ENCODE measurements at regions not wholly inside any gene's neighbourhood (a gene's known extent, or its start where the extent isn't known, plus 50 kb on each side); places are given as distances from the start of the nearest gene placed in this dataset.
"Not testable (repeated sequence)": the region's sequence is repeated elsewhere in the genome, so short reads cannot be mapped to it uniquely, and the experiment has no call there.

DNA sequence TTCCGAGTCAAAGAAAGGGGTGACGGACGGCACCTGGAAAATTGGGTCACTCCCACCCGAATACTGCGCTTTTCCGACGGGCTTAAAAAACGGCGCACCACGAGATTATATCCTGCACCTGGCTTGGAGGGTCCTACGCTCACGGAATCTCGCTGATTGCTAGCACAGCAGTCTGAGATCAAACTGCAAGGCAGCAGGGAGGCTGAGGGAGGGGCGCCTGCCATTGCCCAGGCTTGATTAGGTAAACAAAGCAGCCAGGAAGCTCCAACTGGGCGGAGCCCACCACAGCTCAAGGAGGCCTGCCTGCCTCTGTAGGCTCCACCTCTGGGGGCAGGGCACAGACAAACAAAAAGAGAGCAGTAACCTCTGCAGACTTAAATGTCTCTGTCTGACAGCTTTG lies 663.1 kb downstream of the CPS1 start:
- TF ChIP-seq, protein P1, sequence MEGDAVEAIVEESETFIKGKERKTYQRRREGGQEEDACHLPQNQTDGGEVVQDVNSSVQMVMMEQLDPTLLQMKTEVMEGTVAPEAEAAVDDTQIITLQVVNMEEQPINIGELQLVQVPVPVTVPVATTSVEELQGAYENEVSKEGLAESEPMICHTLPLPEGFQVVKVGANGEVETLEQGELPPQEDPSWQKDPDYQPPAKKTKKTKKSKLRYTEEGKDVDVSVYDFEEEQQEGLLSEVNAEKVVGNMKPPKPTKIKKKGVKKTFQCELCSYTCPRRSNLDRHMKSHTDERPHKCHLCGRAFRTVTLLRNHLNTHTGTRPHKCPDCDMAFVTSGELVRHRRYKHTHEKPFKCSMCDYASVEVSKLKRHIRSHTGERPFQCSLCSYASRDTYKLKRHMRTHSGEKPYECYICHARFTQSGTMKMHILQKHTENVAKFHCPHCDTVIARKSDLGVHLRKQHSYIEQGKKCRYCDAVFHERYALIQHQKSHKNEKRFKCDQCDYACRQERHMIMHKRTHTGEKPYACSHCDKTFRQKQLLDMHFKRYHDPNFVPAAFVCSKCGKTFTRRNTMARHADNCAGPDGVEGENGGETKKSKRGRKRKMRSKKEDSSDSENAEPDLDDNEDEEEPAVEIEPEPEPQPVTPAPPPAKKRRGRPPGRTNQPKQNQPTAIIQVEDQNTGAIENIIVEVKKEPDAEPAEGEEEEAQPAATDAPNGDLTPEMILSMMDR (IDR thresholded peaks at IDR 0.05 in 2 of 3, conservative IDR thresholded peaks at IDR 0.05 in 1 of 3; ENCODE audit: borderline replicate concordance in 1 of 3, insufficient read depth in 1 of 3, low read depth in 2 of 3, low read length in 2 of 3), result not testable (repeated sequence)
- not testable (repeated sequence) for TF ChIP-seq CEBPB (IDR thresholded peaks at IDR 0.05; ENCODE audit: low read depth); POLR2A (IDR thresholded peaks at IDR 0.05; ENCODE audit: borderline replicate concordance, extremely low read depth, insufficient read depth, insufficient read length); EZH2 (IDR thresholded peaks at IDR 0.05); JUND (IDR thresholded peaks at IDR 0.05); ZNF274 (IDR thresholded peaks at IDR 0.05; ENCODE audit: low read depth, low read length); EGR1 (IDR thresholded peaks at IDR 0.05; ENCODE audit: low read depth); FOSL1 (IDR thresholded peaks at IDR 0.05; ENCODE audit: low read depth); SP1 (IDR thresholded peaks at IDR 0.05; ENCODE audit: low read depth)
- TF ChIP-seq, protein P2, sequence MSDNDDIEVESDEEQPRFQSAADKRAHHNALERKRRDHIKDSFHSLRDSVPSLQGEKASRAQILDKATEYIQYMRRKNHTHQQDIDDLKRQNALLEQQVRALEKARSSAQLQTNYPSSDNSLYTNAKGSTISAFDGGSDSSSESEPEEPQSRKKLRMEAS (IDR thresholded peaks at IDR 0.05), result not testable (repeated sequence)
- TF ChIP-seq, protein P3, sequence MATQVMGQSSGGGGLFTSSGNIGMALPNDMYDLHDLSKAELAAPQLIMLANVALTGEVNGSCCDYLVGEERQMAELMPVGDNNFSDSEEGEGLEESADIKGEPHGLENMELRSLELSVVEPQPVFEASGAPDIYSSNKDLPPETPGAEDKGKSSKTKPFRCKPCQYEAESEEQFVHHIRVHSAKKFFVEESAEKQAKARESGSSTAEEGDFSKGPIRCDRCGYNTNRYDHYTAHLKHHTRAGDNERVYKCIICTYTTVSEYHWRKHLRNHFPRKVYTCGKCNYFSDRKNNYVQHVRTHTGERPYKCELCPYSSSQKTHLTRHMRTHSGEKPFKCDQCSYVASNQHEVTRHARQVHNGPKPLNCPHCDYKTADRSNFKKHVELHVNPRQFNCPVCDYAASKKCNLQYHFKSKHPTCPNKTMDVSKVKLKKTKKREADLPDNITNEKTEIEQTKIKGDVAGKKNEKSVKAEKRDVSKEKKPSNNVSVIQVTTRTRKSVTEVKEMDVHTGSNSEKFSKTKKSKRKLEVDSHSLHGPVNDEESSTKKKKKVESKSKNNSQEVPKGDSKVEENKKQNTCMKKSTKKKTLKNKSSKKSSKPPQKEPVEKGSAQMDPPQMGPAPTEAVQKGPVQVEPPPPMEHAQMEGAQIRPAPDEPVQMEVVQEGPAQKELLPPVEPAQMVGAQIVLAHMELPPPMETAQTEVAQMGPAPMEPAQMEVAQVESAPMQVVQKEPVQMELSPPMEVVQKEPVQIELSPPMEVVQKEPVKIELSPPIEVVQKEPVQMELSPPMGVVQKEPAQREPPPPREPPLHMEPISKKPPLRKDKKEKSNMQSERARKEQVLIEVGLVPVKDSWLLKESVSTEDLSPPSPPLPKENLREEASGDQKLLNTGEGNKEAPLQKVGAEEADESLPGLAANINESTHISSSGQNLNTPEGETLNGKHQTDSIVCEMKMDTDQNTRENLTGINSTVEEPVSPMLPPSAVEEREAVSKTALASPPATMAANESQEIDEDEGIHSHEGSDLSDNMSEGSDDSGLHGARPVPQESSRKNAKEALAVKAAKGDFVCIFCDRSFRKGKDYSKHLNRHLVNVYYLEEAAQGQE (IDR thresholded peaks at IDR 0.05; ENCODE audit: low read depth), result not testable (repeated sequence)
- TF ChIP-seq, protein P4, sequence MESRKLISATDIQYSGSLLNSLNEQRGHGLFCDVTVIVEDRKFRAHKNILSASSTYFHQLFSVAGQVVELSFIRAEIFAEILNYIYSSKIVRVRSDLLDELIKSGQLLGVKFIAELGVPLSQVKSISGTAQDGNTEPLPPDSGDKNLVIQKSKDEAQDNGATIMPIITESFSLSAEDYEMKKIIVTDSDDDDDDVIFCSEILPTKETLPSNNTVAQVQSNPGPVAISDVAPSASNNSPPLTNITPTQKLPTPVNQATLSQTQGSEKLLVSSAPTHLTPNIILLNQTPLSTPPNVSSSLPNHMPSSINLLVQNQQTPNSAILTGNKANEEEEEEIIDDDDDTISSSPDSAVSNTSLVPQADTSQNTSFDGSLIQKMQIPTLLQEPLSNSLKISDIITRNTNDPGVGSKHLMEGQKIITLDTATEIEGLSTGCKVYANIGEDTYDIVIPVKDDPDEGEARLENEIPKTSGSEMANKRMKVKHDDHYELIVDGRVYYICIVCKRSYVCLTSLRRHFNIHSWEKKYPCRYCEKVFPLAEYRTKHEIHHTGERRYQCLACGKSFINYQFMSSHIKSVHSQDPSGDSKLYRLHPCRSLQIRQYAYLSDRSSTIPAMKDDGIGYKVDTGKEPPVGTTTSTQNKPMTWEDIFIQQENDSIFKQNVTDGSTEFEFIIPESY (IDR thresholded peaks at IDR 0.05; ENCODE audit: extremely low read depth, insufficient replicate concordance, low read length), result not testable (repeated sequence)

All from HCT116 (cell line).